Right lung (tissue), 2 donors: ENCODE measurements at regions not wholly inside any gene's neighbourhood (a gene's known extent, or its start where the extent isn't known, plus 50 kb on each side); places are given as distances from the start of the nearest gene placed in this dataset.
A peak's percentile ranks its signal among the peaks of the same experiment; 100 is the strongest.
"Not testable (repeated sequence)": the region's sequence is repeated elsewhere in the genome, so short reads cannot be mapped to it uniquely, and the experiment has no call there.

ENCODE experiments used
- DNase-seq, 2 donors: peaks; one replicate each; pipeline ENCODE4 v3.0.0-alpha.2; 2013

- no peak for DNase-seq
Measured at GRCh38 chr14:99995700-99996356, 69.4 kb upstream of the EVL start.

DNA sequence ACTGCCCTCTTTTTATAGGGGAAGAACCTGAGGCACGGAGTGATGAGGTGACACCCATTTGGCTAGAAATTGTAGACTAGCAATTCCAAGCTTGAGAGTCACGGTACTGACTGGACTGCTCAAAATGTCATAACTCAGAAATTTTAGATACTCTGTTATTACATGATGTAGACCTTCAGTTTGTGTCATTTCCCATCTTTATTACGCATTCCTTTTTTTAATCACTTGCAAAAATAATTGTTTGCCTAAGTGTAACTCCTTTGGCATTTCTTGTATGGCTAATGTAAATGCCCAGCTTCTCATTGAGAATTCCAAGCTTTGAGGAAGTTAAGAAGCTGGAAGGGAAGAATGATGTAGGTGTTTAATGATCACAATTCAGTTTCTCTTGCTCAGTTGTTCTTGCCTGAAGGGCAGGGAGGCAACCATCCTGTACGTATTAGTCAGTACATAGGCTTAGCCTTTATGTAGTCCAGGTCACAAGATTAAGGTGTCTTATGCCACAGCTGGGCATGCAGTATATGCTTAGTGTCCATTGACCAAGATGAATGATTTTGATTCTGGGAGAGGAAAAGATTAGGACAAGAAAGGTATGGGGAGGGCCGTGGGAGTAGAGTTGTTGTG, 68.2 kb upstream of the EVL start:
- DNase-seq, result no peak

DNA sequence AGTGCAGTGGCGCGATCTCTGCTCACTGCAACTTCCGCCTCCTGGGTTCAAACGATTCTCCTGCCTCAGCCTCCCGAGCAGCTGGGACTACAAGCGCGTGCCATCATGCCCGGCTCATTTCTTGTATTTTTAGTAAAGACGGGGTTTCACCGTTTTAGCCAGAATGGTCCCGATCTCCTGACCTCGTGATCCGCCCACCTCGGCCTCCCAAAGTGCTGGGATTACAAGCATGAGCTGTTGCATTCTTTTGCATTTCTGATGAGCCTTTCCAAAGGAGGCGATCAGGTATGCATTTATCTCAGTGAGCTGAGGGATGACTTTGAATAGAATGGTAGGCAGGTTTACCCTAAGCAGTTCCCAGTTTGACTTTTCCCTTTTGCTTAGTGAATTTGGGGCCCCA, 64.8 kb upstream of the EVL start:
- not testable (repeated sequence) for DNase-seq

DNA sequence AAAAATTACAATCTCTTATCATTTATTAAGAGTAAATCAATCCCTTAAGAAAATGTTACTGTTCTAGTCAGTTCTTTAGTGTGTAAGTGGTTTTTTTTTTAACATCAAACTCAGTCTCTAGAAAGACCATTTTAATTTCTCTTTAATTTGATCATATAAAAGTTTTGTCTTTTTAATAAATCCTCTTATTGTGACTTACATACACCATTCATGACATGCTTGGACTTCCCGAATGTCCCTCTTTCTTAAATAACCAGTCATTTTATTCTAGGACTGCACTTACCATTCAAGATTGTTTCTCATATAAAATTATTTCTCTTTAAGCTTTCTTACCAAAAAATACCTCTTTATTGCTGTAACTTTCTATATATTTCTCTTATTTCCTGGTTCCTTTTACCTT, 60.8 kb upstream of the EVL start:
- no peak for DNase-seq

DNA sequence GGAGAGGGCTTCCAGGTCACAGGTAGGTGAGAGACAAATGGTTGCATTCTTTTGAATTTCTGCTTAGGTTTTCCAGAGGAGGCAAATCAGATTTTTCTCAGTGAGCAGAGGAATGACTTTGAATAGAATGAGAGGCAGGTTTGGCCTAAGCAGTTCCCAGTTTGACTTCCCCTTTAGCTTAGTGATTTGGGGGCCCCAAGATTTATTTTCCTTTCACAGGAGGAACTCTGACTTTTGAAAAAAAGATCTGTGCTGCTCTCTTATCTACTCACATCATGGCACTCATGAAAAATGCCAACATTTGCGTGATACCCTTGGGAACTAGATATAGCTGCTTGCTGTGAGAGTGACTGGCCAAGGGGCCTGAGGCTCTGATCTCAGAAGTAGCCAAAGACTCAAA, 58.0 kb upstream of the EVL start:
- DNase-seq, result no peak

DNA sequence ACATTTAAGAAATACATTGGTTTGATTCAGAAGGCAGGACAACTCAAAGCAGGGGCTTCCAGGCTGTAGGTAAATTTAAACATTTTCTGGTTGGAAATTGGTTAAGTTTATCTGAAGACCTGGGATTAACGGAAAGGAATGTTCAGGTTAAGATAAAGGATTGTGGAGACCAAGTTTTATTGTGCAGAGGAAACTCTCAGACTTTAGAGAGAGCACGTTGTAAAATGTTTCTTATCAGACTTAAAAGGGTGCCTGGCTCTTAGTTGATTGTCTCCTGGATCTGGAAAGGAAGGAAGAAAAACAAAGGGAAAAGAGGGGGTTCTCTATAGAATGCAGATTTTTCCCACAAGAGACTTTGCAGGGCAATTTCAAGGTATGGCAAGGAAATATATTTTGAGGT, 55.4 kb upstream of the EVL start:
- DNase-seq, result not testable (repeated sequence)

DNA sequence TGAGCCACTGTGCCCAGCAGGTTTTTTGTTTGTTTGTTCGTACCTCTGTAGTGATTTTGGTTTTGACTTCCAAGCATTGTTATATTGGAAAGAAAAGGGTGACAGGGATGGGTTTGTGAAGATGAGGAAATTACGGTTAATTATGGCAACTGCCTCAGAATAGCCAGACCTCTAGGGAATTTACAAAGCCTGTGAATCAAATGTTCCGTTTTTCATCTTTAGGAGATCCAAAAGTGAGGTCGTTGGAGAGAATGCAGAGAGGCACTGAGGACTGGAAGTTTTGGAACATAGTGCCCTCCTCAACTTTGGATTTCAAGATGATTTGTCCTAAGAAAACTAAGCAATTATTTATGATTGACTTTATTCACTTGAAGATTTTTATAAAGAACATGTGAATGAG, 54.5 kb upstream of the EVL start:
- DNase-seq, result no peak

DNA sequence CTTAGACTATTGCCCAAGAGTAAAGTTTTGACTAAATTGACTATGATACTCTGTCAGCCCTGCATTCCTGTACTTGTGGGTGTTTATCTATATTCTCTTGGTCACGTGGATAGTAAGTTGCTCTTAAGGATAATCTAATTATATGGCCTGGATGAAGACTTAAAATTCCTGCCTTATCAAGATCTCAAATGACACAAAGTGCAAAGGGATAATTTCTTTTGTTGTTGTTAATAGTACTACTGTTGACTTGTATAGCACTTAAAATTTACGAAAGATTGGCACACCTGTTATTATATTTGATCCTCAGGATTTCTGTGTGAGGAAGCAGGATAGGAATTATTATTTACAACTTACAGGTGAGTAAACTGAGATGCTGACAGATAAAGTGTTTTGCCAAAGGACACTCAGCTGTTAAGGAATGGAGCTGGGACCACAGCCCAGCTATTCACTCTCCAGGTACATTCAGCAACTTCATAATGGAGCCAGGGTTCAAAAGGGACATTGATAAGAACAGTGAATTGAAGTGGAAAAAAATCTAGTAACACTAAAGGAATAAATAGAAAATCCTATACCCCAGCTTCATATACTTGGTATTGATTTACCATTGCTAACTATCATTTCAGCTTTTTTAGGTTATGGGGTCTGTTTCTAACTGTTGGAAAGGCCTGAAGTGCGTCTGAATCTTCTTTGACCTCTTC, 53.4 kb upstream of the EVL start:
- no peak for DNase-seq

DNA sequence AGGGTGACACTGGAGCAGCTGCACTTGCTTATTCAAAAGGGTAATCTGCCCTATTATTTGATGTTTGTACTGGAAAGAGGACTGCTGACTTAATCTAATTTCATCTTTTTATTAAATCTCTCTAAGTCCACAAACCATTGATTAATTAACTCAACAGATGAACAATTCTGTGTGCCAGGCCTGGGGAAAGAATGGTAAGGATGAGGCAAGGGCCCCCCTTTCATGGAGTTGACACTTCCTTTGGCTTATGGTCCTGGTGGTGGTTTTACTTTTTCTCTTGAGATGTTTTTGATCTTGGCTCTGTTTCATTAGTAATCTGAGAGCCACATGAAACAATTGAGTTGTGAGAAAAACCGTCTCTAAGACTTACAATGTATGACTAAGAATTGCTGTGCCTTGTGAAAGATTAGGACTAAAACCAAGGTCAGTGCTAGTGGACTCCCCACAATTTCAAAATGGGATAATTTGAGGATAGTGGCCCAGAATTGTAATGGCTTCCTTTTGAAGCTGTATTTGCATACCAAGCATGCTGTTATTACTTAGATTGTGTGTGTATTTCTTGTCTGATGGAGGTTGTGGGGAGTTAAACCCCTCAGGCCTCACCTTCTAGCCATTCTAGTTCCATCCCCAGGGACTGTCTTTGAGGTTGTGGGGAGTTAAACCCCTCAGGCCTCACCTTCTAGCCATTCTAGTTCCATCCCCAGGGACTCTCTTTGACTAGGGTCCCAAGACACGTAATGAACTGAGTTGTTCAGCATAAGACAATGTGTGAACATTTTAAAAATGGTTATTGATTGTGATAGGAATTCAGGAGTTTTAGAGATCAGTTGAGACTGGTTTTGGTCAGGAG, 52.5 kb upstream of the EVL start:
- no peak for DNase-seq

- peak; percentile 64 to 68 for DNase-seq
Measured at GRCh38 chr14:100015251-100015655, 50.0 kb upstream of the EVL start.
